ENCODE measurements at regions not wholly inside any gene's neighbourhood (a gene's known extent, or its start where the extent isn't known, plus 50 kb on each side); places are given as distances from the start of the nearest gene placed in this dataset.
"Not testable (repeated sequence)": the region's sequence is repeated elsewhere in the genome, so short reads cannot be mapped to it uniquely, and the experiment has no call there.

- no peak for DNase-seq
Measured at GRCh38 chrX:47776292-47777006, 60.3 kb upstream of the ZNF81 start.

GRCh38 chrX:47772764-47773163, 63.9 kb upstream of the ZNF81 start:
- DNase-seq = no peak

DNA sequence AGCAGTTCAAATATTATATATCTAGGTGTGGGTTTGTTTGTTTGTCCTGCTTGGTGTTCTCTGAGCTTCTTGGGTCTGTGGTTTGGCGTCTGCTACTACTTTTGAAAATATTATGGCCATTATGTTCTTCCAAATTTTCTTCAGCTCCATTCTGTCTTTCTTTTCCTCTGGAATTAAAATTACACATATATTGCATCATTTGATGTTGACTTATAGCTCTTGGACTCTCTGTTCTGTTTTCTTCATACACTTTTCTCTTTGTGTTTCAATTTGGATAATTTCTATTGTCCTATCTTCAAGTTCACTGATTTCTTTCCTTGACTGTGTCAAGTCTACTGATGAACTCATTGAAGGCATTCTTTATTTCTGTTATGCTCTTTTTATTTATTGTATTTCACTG, 65.2 kb upstream of the ZNF81 start:
- DNase-seq = no peak

GRCh38 chrX:47762826-47763225, 73.9 kb upstream of the ZNF81 start:
- not testable (repeated sequence) for DNase-seq

DNA sequence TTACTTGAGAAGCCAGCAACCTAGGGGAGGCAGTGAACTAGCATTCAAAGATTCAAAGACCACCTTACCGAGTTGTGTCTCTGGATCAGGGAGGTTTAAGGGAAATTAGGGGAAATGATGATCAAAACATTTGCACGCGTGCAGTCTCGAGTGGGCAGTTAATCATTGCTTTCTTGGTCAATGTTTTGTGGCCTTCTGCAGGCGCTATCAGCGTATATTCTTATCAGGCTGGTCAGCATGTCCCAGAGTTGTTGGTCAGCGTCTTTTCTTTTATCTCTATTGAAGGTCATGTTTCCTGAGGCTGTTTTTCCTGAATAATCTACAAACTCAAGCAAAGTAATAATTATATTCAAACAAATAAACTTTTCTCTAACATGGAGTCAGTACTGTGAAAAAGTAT, 84.0 kb upstream of the ZNF81 start:
- no peak for DNase-seq

DNA sequence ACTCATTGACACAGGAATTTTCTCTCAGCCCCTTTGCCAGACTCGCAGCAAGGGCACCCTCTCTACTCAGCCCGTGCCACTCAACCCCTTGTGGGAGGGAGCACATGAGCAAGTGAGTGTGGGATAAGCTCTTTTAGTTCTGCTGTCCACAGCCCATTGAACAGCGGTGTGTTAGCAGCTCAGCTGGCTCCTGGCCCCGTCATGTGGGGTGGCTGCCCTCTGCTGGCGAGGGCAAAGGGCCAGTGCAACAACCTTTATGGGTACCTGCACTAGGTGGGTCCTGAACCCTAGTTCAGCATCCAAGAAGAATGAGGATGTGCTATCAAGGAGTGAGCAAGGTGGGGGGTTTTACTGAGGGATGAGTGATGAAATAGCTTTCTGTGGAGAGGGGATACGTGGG, 85.0 kb upstream of the ZNF81 start:
- no peak for DNase-seq

DNA sequence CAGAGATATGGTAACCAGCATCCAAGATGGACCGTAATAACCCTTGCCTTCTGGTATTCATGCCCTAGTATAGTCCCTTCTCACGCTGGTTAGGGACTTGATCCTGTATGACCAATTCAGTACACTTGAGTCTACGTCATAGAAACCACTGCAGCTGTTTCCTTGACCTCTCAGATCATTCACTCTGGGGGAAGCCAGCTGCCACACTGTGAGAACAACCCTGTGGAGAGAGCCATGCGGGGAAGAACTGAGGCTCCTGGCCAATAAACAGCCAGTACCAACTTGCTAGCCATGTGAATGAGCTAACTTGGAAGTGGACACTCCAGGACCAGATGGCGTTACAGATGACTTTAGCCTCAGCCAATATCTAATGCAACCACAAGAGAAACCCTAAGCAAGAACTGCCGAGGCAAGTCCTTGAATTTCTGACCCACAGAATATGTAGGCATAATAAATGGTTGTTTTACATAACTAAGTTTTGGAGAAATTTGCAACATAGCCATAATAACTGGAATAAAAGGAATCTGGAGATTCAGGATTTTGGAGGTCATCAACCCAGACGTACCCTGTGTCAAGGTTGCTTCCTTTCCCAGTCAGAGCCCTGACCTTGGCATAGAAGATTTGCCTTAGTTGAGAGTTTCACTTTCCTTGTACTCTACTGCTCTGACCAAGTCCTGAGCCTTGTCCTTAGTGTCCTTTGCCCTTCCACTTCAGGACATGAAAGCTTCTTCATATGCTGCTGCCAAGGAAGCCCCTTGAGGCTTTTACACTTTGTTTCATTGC, 87.3 kb upstream of the ZNF81 start:
- DNase-seq = peak; percentile 59

GRCh38 chrX:47748576-47748975, 88.1 kb upstream of the ZNF81 start:
- DNase-seq = no peak

DNA sequence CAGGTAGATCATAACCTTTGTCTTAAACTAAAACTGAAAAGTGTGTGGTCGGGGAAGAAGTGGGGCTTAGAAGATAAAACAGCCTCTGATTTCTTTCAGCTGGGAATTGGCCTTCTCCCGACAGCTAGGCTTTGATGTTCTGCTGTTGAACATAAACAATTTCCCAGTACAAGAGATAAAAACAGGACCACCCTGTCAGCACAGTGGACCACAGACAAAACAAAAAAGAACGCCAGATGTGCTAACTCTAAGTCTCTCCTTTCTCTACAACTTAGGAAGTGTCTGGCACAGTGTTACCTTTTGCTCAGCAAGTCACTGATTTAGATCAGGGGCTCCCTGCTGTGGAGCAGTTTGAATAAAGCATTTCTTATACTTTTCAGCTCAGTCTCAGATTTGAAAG, 87.5 kb upstream of the UXT start:
- DNase-seq = no peak

DNA sequence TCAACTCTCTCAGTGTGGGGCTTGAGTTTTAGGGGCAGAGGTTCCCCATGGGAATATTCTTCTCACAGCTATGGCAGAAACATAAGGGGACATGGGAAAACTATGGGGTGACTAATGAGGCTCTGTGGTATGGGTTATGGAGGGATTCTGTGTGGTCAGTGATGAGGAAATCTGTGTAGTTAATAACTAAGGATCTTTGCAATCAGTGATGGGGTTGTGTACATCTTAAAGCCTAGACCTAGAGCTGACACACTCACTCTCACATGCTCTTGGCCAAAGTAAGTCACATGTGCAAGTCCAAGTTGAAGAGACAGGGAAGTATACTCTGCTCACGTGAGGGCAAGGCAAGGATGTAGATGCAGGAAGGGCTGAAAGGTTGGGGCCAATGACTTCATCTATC, 86.4 kb upstream of the UXT start:
- no peak for DNase-seq

DNA sequence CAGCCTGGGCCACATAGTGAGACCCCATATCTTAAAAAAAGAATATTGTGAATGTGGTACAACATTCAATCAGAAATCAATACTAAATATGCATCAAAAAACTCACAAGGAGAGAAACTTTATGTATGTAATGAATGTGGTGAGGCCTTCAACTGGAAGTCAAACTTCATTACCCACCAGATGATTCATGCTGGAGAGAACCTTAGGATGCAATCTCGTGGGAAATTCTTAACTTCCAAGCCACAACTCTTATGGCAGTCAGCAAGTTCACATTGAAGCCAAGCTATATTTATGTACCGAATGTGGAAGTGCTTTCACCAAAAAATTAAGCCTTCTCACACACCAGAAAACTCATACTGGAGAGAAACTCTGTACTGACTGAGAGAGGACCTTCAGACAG, 84.5 kb upstream of the UXT start:
- no peak for DNase-seq

- not testable (repeated sequence) for DNase-seq
Measured at GRCh38 chrX:47738870-47739269, 79.9 kb upstream of the UXT start.

- DNase-seq = no peak
Measured at GRCh38 chrX:47723689-47724088, 64.7 kb upstream of the UXT start.

- DNase-seq = no peak
Measured at GRCh38 chrX:47723083-47723482, 64.1 kb upstream of the UXT start.

DNA sequence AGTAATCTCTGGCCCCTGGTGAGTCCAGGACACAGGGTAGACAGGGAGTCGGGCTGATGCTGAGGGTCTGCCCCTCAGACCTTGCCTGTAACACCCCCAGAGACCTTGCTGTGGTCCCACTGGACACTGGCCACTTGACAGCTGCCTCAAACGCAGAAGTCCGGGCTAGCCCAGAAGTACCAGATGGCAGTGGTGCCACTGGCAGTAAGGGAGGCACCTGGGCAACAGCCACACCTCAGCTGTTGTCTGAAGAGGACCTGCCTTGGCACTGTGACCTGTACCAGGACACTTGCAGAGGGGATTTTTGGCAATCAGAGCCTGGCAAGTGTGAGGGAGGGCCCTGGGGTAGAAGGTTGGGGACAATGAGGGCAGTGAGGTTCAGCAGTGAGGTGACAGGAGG, 63.3 kb upstream of the UXT start:
- no peak for DNase-seq

DNA sequence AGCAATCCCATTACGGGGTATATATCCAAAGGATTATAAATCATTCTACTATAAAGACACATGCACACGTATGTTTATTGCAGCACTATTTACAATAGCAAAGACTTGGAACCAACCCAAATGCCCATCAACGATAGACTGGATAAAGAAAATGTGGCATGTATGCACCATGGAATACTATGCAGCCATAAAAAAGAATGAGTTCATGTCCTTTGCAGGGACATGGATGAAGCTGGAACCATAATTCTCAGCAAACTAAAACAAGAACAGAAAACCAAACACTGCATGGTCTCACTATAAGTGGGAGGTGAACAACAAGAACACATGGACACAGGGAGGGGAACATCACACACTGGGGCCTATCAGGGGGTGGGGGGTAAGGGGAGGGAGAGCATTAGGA, 56.1 kb upstream of the UXT start:
- DNase-seq = not testable (repeated sequence)

GRCh38 chrX:47712675-47713074, 53.7 kb upstream of the UXT start:
- not testable (repeated sequence) for DNase-seq

- DNase-seq = no peak
Measured at GRCh38 chrX:47710252-47710651, 51.3 kb upstream of the UXT start.
